Neural cell (in vitro differentiated cells): ENCODE measurements at regions not wholly inside any gene's neighbourhood (a gene's known extent, or its start where the extent isn't known, plus 50 kb on each side); places are given as distances from the start of the nearest gene placed in this dataset.

Experiments used
- CTCF ChIP-seq: fragments of 450-650 bp; IDR thresholded peaks from 2 replicates; pipeline ENCODE4 v1.5.1; 2014; ENCODE audit warnings: antibody characterized with exemption, mild to moderate bottlenecking, moderate library complexity; ENCODE audit not compliant: poor library complexity, severe bottlenecking
- EP300 ChIP-seq: fragments of 450-650 bp; conservative IDR thresholded peaks from 2 replicates; pipeline ENCODE4 v1.6.1; 2014; ENCODE audit warnings: antibody characterized with exemption, mild to moderate bottlenecking, moderate library complexity; ENCODE audit not compliant: poor library complexity, severe bottlenecking
- POLR2AphosphoS5 ChIP-seq: IDR thresholded peaks from 2 replicates; pipeline ENCODE4 v1.6.1; 2012
- REST ChIP-seq: IDR thresholded peaks from 2 replicates; pipeline ENCODE4 v1.6.1; 2012; ENCODE audit warnings: borderline replicate concordance
- SMC3 ChIP-seq: fragments of 450-650 bp; conservative IDR thresholded peaks from 2 replicates; pipeline ENCODE4 v1.6.1; 2014; ENCODE audit warnings: antibody characterized with exemption, mild to moderate bottlenecking, moderate library complexity; ENCODE audit not compliant: poor library complexity

DNA sequence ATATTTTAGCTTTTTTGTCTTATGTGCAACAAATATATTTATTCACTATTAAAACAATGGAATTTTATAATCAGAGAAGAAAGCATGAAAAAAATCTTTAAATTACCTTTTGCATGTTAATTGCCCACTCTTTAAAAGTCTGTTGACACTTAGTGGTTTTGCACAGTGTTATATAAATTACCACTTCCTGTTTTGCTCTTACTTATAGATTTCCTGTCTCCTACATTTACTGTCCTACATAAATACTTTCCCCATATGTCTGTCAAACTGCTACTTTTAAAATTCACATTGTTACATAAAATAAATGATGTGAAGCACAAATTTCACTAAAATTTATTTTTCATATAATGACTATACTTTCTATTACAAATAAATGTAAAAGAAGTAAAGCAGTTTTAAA lies 161.1 kb upstream of the NDST4 start:
- TF ChIP-seq CTCF (no peak), POLR2AphosphoS5 (no peak), REST (no peak), EP300 (no peak), SMC3 (no peak)
